Muscle layer of colon (tissue), 2 donors: ENCODE measurements at regions not wholly inside any gene's neighbourhood (a gene's known extent, or its start where the extent isn't known, plus 50 kb on each side); places are given as distances from the start of the nearest gene placed in this dataset.

ENCODE experiments used
- H3K27ac ChIP-seq: one replicate; pipeline ENCODE4 v1.7.0; 2013; ENCODE audit warnings: low read depth, mild to moderate bottlenecking, low read length, moderate library complexity
- H3K27me3 ChIP-seq, 2 donors: one replicate each; pipeline ENCODE4 v1.7.0; 2013; ENCODE audit warnings: low read length in 2 of 2, mild to moderate bottlenecking in 2 of 2; ENCODE audit not compliant: insufficient read depth in 2 of 2, control insufficient read depth in 1 of 2
- H3K36me3 ChIP-seq: one replicate; pipeline ENCODE4 v1.7.0; 2013; ENCODE audit warnings: mild to moderate bottlenecking, low read length; ENCODE audit not compliant: insufficient read depth
- H3K4me1 ChIP-seq: one replicate; pipeline ENCODE4 v1.7.0; 2013; ENCODE audit warnings: mild to moderate bottlenecking, low read length; ENCODE audit not compliant: insufficient read depth
- H3K4me3 ChIP-seq, 2 donors: one replicate each; pipeline ENCODE4 v1.7.0; 2013; ENCODE audit warnings: low read length in 2 of 2, low read depth in 1 of 2, mild to moderate bottlenecking in 1 of 2, moderate library complexity in 1 of 2
- H3K9ac ChIP-seq: one replicate; pipeline ENCODE4 v1.7.0; 2013; ENCODE audit warnings: low read length
- H3K9me3 ChIP-seq: one replicate; pipeline ENCODE4 v1.7.0; 2013; ENCODE audit warnings: mild to moderate bottlenecking, low read length
- donor health status: abdominal sarcoma.
- donor health status: Adenocarcinoma of cecum.

DNA sequence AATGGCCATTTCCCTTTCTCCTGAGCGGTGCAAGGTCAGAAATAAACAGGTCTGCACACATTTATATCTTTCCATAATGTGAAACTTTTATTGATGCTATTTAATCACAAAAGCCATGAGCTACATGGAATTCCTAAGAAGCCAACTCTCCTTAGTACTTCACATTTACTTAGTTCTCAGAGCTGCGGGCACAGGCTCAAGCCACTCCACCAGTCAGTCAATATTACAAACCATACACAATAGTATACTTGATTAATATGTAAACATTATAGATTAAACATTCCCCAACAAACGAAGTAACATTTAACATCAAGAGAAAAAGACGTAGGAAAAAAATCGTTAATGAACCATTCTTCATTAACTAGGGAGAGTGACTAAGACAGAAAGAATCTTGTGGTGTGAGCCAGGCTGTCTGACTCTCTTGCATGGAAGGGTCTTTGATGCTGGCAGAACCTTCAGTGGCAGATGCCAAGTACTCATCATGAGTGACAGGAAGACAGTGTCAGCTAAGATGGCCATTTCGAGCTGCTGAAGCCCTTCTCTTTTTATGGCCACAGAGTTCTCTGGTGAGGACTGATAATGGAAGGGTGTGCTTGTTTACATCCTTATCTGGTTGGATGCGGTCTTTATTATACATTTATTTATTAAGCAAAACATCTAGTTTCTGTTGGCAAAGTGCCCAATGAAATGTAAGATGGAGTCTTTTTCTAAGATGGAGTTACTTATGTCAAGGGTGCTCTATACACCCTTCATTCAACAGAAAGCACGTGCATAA is 115.5 kb upstream of the TUT7 start:
- Histone ChIP-seq H3K36me3 (no peaks in the 10 kb centered on the region), H3K4me1 (peaks cover 15% of the 10 kb centered on the region), H3K27ac (no peak overlapping the region), H3K9ac (no peak overlapping the region), H3K27me3 (no peaks in the 10 kb centered on the region), H3K9me3 (no peaks in the 10 kb centered on the region), H3K4me3 (no peak overlapping the region)

DNA sequence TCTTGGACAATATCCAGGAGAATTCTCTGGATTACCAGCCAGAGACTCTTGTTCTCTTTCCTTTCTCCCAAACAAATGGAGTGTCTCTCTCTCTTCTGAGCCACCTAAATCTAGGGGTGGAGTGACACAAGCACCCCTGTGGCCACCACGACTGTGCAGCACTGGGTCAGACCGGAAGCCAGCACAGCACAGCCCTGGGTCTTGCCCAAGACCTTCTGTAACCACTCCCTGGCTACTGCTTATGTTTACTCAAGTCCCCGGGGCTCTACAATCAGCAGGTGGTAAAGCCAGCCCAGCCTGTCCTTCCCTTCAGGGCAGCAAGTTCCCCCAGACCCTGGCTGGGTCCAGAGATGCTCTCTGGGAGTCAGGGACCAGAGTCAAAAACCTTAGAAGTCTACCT is 110.0 kb upstream of the TUT7 start:
- Histone ChIP-seq H3K4me1 (no peaks in the 10 kb centered on the region), H3K27me3 (no peaks in the 10 kb centered on the region), H3K27ac (no peak overlapping the region), H3K9ac (no peak overlapping the region), H3K9me3 (no peaks in the 10 kb centered on the region), H3K36me3 (no peaks in the 10 kb centered on the region), H3K4me3 (no peak overlapping the region)

DNA sequence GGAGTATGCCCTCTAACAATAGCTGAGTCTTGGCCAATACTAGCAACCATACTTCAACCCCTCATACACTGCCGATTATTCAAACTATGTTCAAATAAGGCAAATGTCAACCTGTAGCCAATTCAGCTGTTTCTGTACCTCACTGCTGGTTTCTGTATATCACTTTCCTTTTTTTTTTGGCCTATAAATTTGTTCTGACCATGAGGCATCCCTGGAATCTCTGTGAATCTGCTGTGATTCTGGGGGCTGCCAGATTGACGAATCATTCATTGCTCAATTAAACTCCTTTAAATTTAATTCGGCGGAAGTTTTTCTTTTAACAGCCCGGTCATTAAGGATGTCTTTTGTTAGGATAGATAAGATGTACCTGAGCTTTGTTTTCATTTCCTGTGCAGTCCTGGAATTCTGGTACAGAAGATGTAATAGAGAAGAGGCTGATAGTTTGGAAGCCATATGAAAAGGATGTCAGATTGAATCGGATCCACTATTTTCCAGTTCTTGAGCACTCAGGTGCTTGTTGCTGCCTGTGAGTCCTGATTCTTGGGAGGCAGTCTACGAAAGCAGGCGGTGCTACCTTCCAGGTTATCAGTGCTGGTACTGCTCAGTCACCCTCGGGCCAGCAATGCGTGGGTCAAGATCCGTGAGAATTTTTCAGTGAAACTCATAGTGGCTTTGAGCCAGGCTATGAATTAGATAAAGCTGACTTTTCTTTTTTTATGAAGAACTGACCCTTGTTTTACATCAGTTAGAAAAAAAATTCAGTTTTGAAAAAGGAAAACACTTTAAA is 106.2 kb upstream of the TUT7 start:
- Histone ChIP-seq H3K9ac (no peak overlapping the region), H3K27ac (no peak overlapping the region), H3K27me3 (no peaks in the 10 kb centered on the region), H3K36me3 (no peaks in the 10 kb centered on the region), H3K4me3 (no peak overlapping the region), H3K4me1 (peaks cover 12% of the 10 kb centered on the region), H3K9me3 (no peaks in the 10 kb centered on the region)

DNA sequence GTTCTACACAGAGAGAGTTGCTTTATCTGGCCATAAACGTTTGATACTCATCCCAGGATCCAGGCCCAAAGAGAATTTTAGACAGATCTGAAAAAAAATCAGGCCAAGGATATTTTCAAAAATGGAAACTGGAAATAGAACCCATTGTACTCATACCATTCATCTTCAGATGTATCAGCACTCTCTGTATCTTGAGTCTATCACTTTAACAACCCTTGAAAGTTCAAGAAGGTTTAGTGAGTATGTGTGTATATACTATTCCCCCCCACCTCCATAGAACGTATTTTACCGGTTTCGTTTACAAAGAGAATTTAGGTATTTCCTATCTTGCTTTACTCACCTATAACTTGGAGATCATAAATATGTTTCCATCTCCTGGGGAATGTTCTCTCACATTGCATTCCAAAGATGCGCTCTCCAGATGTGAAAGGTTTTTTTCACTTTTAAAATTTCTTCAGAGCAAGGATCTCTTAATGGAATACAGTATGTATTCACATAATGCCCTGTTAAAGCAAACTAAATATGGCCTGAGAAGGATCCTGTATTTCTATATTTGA is 105.5 kb upstream of the TUT7 start:
- Histone ChIP-seq H3K4me3 (no peak overlapping the region), H3K27me3 (no peaks in the 10 kb centered on the region), H3K9me3 (no peaks in the 10 kb centered on the region), H3K27ac (no peak overlapping the region), H3K4me1 (peaks cover 19% of the 10 kb centered on the region), H3K9ac (no peak overlapping the region), H3K36me3 (no peaks in the 10 kb centered on the region)

DNA sequence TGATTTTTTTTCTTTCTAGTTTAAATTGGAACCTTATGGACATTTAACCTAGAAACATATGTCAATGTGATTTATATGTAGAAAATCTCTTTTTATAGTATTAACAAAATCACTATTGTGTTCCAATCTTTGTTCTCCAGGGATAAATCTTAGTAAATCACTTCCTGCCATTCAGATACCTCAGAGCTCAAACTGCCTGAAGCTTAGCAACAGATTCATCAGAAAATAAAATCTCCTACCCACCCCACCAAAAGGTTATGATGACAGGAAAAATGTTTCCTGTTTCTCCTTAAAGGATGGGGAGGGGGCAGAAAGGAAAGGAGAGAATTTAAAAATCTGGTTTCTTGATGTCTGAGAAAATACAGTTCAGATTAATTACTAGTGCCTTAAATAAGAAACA is 105.0 kb upstream of the TUT7 start:
- no peaks in the 10 kb centered on the region for H3K27me3 ChIP-seq
- no peaks in the 10 kb centered on the region for H3K36me3 ChIP-seq
- no peaks in the 10 kb centered on the region for H3K9me3 ChIP-seq
- no peak overlapping the region for H3K9ac ChIP-seq
- no peak overlapping the region for H3K4me3 ChIP-seq
- H3K4me1 ChIP-seq, result peaks cover 24% of the 10 kb centered on the region
- H3K27ac ChIP-seq, result no peak overlapping the region

DNA sequence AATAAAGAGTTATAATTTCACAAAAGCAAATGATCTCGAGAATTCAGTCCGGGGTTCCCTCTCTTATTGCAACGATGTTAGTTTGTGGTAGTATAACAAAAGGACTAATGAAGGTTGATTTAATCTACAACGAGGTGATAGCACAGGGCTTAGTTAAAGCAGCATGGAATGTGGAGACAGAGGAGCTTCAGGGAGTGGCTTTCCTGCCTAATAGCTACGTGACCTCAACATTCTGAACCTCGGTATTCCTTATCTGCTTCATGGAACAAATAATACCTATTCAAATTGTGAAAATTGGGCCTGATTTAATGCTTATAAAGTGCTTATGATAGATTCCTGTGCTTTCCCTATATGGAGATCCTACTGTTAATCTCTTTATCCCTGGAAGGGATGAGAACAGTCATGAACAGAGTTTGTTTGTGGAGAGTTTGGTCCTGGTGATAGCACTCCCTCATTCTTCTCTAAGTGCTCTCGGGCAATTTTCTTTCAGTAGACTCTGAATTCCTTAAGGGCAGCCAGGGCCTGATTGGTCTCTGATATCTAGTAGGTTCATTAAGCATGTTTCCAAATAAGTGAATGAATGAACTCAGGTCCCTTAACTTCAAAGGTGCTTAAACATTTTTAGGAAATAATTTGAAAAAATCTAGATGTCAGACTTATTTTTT is 104.1 kb upstream of the TUT7 start:
- H3K9ac ChIP-seq, result no peak overlapping the region
- H3K4me3 ChIP-seq, result no peak overlapping the region
- H3K9me3 ChIP-seq, result no peaks in the 10 kb centered on the region

DNA sequence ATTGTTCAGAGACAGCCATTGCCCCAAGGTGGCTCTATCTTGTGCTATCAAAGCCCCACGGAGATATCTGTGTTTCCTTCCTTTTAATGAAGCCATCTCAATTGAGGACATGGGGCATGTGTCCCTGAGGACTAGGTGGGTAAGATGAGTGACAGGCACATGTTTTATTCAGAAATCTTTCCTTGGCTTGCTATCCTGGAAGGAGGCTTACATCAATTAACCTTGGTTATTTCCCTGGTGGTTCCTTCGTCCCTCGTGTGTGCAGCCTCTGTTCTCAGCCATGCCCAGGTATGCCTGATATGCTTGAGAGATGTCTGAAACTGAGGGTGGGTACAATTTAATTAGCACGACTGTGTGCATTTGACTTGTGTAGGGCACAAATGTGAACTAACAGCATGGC is 102.2 kb upstream of the TUT7 start:
- Histone ChIP-seq H3K36me3 (no peaks in the 10 kb centered on the region), H3K4me1 (peaks cover 36% of the 10 kb centered on the region), H3K9ac (no peak overlapping the region), H3K4me3 (no peak overlapping the region), H3K9me3 (peaks cover 5% of the 10 kb centered on the region), H3K27me3 (no peaks in the 10 kb centered on the region), H3K27ac (no peak overlapping the region)

More for the DNA sequence above, 104.1 kb upstream of the TUT7 start:
- Histone ChIP-seq H3K4me1 (peaks cover 30% of the 10 kb centered on the region), H3K27me3 (no peaks in the 10 kb centered on the region), H3K27ac (no peak overlapping the region), H3K36me3 (no peaks in the 10 kb centered on the region)

DNA sequence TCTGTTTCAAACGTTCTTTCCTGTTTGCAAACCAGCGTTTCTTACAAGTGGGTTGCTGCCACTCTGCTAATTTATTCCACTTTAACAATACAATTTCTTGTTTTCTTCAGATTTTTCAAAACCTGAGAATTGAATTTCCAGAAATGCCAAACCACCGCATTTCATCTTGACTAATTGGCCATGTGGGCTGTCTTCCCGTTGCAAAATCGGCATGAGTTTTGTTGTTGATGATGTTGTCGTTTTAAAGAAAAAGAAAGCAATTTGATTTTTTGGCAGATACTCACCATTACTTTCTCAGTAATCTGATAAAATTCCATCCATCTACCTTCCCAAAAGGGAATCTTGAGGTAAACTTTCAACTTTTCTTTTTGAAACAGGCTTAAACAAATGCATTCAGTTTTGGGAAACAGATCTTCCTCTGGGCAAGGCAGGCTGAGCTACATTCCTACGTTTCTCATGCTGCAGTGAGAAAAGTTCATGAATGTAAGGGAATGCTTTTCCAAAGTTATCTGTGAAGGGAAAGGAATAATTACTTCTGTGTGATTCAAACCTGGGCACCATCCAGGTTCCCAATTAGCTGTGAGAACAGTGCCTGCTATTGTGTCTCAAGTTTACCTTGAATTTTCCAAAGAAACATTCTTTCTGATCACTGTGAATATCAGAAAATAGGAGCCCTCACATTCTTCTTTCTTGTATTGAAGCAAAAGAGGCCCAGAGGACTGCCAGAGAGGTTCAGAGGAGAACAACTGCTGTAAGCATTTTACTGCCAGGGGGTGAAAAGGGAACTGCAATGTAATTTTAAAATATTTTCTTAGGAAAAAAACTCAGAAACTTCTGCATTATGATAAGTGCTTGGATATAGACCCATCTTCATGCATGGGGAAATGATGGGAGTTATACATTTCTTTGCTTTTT is 100.7 kb upstream of the TUT7 start:
- H3K27me3 ChIP-seq, result no peaks in the 10 kb centered on the region
- peak overlapping the region; percentile 19 for H3K27ac ChIP-seq
- peaks cover 5% of the 10 kb centered on the region for H3K9me3 ChIP-seq
- no peak overlapping the region for H3K9ac ChIP-seq
- no peaks in the 10 kb centered on the region for H3K36me3 ChIP-seq
- no peak overlapping the region for H3K4me3 ChIP-seq
- peaks cover 36% of the 10 kb centered on the region for H3K4me1 ChIP-seq

DNA sequence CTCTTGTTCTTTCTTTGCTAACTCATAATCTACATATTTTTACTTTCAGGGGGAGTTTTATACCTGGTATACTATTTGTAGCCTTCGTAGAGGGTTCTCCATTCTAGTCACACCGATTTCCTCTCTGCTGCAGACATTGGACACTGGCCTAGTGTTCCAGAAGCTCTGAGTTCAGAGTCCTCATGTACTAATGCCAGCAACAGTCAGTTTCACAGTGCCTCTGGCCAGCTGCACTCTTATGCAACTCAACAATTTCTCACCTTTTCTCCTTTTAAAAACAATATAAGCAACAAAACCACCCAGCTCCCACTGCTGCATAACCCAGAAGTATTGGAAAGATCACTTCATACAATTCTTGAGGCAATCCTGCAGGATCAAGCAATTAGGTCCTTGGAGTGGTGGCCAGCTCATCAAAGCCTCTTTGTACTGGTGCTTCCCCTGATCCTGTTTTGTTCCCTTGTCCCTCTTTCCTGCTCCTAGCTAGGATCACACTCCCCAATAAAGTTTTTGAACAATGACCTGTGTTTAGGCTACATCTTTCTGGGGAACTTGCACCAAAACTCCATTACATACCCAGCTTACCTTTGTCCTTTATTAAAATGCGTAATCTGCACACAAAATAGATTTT is 98.1 kb upstream of the TUT7 start:
- Histone ChIP-seq H3K27me3 (no peaks in the 10 kb centered on the region), H3K36me3 (no peaks in the 10 kb centered on the region), H3K9me3 (peaks cover 5% of the 10 kb centered on the region), H3K27ac (no peak overlapping the region), H3K4me3 (no peak overlapping the region), H3K9ac (no peak overlapping the region), H3K4me1 (peaks cover 28% of the 10 kb centered on the region)

DNA sequence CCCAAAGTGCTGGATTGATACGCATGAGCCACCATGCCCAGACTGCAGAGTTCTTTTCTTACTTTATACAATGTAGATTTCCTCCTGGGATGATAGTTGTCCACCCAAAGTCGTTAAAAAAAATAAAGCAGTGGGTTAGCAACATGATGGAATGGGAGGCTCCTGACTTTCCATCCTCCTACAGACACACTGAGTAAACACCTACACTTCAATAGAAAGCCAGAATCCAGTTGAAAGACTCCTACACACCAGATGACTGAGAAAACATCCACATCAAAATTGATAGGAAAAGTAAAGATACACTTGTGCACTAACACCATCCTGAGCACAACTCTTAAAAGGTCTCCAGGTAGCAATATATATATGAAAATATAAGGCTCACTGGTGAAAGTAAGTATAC is 95.0 kb upstream of the TUT7 start:
- H3K9me3 ChIP-seq, result peaks cover 5% of the 10 kb centered on the region
- peaks cover 13% of the 10 kb centered on the region for H3K4me1 ChIP-seq
- no peaks in the 10 kb centered on the region for H3K27me3 ChIP-seq

More for the DNA sequence above, 95.0 kb upstream of the TUT7 start:
- Histone ChIP-seq H3K36me3 (no peaks in the 10 kb centered on the region), H3K4me3 (no peak overlapping the region), H3K9ac (no peak overlapping the region), H3K27ac (no peak overlapping the region)
